ENCODE measurements at regions not wholly inside any gene's neighbourhood (a gene's known extent, or its start where the extent isn't known, plus 50 kb on each side); places are given as distances from the start of the nearest gene placed in this dataset.

GRCh38 chr2:6219906-6220305 lies 527.7 kb downstream of the SOX11 start:
- no peaks in the 10 kb centered on the region for H3K9me3 Mint-ChIP-seq (ENCODE audit: low read depth)
- no peak overlapping the region for H3K27ac Mint-ChIP-seq (ENCODE audit: unreplicated experiment)
- peaks cover 2% of the 10 kb centered on the region for H3K27me3 Mint-ChIP-seq (ENCODE audit: low read depth)
- peaks cover 10% of the 10 kb centered on the region for H3K4me1 Mint-ChIP-seq (ENCODE audit: low read depth)
- no peak overlapping the region for H3K4me3 Mint-ChIP-seq (ENCODE audit: unreplicated experiment)
- TF ChIP-seq, protein P1, sequence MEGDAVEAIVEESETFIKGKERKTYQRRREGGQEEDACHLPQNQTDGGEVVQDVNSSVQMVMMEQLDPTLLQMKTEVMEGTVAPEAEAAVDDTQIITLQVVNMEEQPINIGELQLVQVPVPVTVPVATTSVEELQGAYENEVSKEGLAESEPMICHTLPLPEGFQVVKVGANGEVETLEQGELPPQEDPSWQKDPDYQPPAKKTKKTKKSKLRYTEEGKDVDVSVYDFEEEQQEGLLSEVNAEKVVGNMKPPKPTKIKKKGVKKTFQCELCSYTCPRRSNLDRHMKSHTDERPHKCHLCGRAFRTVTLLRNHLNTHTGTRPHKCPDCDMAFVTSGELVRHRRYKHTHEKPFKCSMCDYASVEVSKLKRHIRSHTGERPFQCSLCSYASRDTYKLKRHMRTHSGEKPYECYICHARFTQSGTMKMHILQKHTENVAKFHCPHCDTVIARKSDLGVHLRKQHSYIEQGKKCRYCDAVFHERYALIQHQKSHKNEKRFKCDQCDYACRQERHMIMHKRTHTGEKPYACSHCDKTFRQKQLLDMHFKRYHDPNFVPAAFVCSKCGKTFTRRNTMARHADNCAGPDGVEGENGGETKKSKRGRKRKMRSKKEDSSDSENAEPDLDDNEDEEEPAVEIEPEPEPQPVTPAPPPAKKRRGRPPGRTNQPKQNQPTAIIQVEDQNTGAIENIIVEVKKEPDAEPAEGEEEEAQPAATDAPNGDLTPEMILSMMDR (IDR thresholded peaks at IDR 0.05), result no peak
- no peaks in the 10 kb centered on the region for H3K36me3 Mint-ChIP-seq (ENCODE audit: low read depth)
- no peak for DNase-seq (ENCODE audit: low spot score)

DNA sequence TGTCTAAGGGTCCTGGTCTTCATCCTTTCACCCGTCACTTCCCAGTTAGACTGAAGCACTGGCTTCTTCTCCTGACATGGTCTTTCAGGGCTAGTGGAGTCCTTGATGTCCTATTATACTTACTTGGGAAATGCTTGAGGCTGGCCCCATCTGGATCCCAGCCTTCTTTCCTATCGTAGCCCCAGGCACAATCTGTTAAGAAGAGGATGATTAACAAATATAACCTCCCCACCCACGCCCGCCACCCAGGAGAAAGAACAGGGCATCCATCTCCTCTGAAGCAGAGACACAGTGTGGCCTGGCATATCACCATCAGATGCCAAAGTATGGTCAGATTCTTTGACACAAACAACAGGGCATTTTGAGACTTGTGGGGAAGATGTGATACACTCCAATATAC lies 530.1 kb downstream of the SOX11 start:
- Mint-ChIP-seq H3K36me3 (ENCODE audit: low read depth) (no peaks in the 10 kb centered on the region), H3K4me3 (ENCODE audit: unreplicated experiment) (no peak overlapping the region), H3K27me3 (ENCODE audit: low read depth) (peaks cover 2% of the 10 kb centered on the region), H3K27ac (ENCODE audit: unreplicated experiment) (no peak overlapping the region), H3K4me1 (ENCODE audit: low read depth) (peaks cover 10% of the 10 kb centered on the region), H3K9me3 (ENCODE audit: low read depth) (no peaks in the 10 kb centered on the region)
- DNase-seq (ENCODE audit: low spot score), result no peak
- TF ChIP-seq, protein P1 (IDR thresholded peaks at IDR 0.05), result no peak

GRCh38 chr2:6224267-6224666 lies 532.1 kb downstream of the SOX11 start:
- Mint-ChIP-seq H3K27me3 (ENCODE audit: low read depth) (peaks cover 2% of the 10 kb centered on the region), H3K27ac (ENCODE audit: unreplicated experiment) (no peak overlapping the region), H3K36me3 (ENCODE audit: low read depth) (no peaks in the 10 kb centered on the region), H3K9me3 (ENCODE audit: low read depth) (no peaks in the 10 kb centered on the region), H3K4me3 (ENCODE audit: unreplicated experiment) (no peak overlapping the region), H3K4me1 (ENCODE audit: low read depth) (peaks cover 10% of the 10 kb centered on the region)
- TF ChIP-seq, protein P1 (IDR thresholded peaks at IDR 0.05), result no peak
- no peak for DNase-seq (ENCODE audit: low spot score)

DNA sequence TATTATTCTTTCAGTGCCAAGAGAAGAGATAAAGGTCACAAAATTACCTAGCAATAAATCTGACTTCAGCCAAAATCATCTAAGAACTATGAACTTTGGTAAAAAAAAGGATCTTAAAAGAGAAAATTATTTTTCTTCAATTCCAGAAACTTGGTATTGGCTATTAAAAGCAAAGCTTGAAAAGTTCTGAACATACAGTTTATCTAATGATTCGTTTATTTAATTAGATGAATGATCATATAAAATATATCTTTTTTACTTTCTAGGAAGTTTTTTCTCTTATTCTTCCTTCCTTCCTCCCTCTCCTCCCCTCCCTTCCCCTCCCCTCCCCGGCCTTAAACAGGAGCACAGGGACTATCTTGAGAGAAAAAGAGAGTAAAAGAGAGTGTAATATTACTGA lies 536.1 kb downstream of the SOX11 start:
- Mint-ChIP-seq H3K27ac (ENCODE audit: unreplicated experiment) (no peak overlapping the region), H3K27me3 (ENCODE audit: low read depth) (no peaks in the 10 kb centered on the region), H3K4me3 (ENCODE audit: unreplicated experiment) (no peak overlapping the region), H3K4me1 (ENCODE audit: low read depth) (peaks cover 10% of the 10 kb centered on the region), H3K36me3 (ENCODE audit: low read depth) (no peaks in the 10 kb centered on the region), H3K9me3 (ENCODE audit: low read depth) (peaks cover 6% of the 10 kb centered on the region)
- TF ChIP-seq, protein P1 (IDR thresholded peaks at IDR 0.05), result no peak
- no peak for DNase-seq (ENCODE audit: low spot score)

- Mint-ChIP-seq H3K4me3 (ENCODE audit: unreplicated experiment) (no peak overlapping the region), H3K9me3 (ENCODE audit: low read depth) (peaks cover 6% of the 10 kb centered on the region), H3K4me1 (ENCODE audit: low read depth) (no peaks in the 10 kb centered on the region), H3K27ac (ENCODE audit: unreplicated experiment) (no peak overlapping the region), H3K36me3 (ENCODE audit: low read depth) (no peaks in the 10 kb centered on the region), H3K27me3 (ENCODE audit: low read depth) (no peaks in the 10 kb centered on the region)
- DNase-seq (ENCODE audit: low spot score), result no peak
- TF ChIP-seq, protein P1 (IDR thresholded peaks at IDR 0.05), result no peak
These were observed 539.0 kb downstream of the SOX11 start for GRCh38 chr2:6231166-6231565.

All from chondrocyte (in vitro differentiated cells).